PFSK-1 (cell line): ENCODE measurements at regions not wholly inside any gene's neighbourhood (a gene's known extent, or its start where the extent isn't known, plus 50 kb on each side); places are given as distances from the start of the nearest gene placed in this dataset.

Experiments
- FOXP2 ChIP-seq: optimal IDR thresholded peaks from 2 replicates; pipeline ENCODE3; 2011; ENCODE audit warnings: borderline replicate concordance, control low read depth, inconsistent platforms; ENCODE audit not compliant: insufficient read depth; ENCODE audit errors: extremely low read length, extremely low read depth
- POLR2AphosphoS5 ChIP-seq: IDR thresholded peaks from 2 replicates; pipeline ENCODE4 v1.6.1; 2012; ENCODE audit warnings: low read depth, mild to moderate bottlenecking, control low read depth, low read length, moderate library complexity
- REST ChIP-seq, 2 experiments: IDR thresholded peaks; 2 replicates each; pipeline versions ENCODE4 v1.6.1 to v1.8.0; 2011 to 2012; ENCODE audit warnings: low read depth in 2 of 2, low read length in 2 of 2, control low read depth in 1 of 2, inconsistent platforms in 1 of 2, mild to moderate bottlenecking in 1 of 2, moderate library complexity in 1 of 2; ENCODE audit not compliant: insufficient read depth in 1 of 2
- SIN3A ChIP-seq: IDR thresholded peaks from 2 replicates; pipeline ENCODE4 v1.6.1; 2012; ENCODE audit warnings: mild to moderate bottlenecking, low read length, moderate library complexity, borderline replicate concordance; ENCODE audit not compliant: insufficient read depth
- TAF1 ChIP-seq: IDR thresholded peaks from 2 replicates; pipeline ENCODE4 v1.6.1; 2012; ENCODE audit warnings: low read length, control low read depth, borderline replicate concordance; ENCODE audit not compliant: insufficient read depth

GRCh38 chr5:125496393-125496792, 750.0 kb upstream of the ZNF608 start:
- no peak for TF ChIP-seq POLR2AphosphoS5
- no peak for TF ChIP-seq FOXP2
- no peak for TF ChIP-seq SIN3A
- TF ChIP-seq REST (IDR thresholded peaks at IDR 0.05; ENCODE audit: insufficient read depth in 1 of 2, low read depth in 2 of 2, low read length in 2 of 2): no peak
- TF ChIP-seq TAF1: no peak

DNA sequence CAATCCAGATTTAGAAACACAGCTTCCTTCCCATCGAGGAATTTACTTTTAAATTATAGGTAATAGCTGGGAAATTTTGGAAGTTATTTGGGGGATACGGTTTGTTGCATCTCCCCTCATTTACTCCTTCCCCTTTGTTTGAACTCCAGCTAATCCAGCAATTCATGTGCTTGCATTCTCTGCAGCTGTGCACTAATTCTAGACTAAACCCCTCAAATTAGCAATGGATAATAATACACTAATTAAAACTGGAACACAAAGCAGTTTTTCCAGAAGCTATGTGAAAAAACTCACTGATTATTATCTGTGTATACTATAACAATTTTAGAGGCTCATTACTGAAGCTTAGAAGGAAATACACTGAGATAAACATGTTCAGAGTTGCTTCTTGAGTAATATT, 751.2 kb upstream of the ZNF608 start:
- no peak for TF ChIP-seq FOXP2
- no peak for TF ChIP-seq REST (IDR thresholded peaks at IDR 0.05; ENCODE audit: insufficient read depth in 1 of 2, low read depth in 2 of 2, low read length in 2 of 2)
- no peak for TF ChIP-seq POLR2AphosphoS5
- no peak for TF ChIP-seq SIN3A
- no peak for TF ChIP-seq TAF1

DNA sequence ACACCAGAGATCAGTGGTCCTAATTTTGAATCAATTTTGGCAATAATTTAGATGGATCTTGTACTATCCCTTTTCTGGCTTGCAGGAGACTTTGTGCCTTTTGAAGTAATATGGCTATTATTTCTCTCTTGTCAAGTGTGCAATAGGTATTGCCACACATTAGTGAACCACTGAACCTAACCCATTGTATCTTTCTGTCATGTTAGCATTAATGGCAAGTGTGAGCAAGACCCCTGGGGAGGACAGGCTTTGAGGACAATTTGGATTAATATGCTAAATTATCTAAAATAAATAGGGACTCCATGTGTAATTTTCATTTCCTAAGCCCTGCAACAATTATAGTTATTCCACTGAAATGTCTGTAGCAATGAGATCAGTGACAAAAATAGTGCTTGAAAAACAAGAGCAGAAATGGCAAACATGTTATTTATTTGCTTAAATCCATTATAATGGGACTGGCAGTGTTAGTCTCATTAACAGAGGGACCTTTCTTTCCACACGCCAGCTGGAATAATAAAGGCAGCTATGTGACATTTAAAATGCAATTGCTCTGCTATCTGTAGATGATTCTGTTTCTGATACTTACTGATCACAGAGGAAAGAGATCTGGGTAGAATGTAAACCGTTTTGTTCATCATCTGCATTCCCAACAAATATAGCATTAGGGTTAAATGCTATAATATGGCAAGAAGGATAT, 753.3 kb upstream of the ZNF608 start:
- no peak for TF ChIP-seq REST (IDR thresholded peaks at IDR 0.05; ENCODE audit: insufficient read depth in 1 of 2, low read depth in 2 of 2, low read length in 2 of 2)
- no peak for TF ChIP-seq SIN3A
- no peak for TF ChIP-seq FOXP2
- TF ChIP-seq POLR2AphosphoS5: no peak
- TF ChIP-seq TAF1: no peak

- no peak for TF ChIP-seq POLR2AphosphoS5
- no peak for TF ChIP-seq SIN3A
- no peak for TF ChIP-seq REST (IDR thresholded peaks at IDR 0.05; ENCODE audit: insufficient read depth in 1 of 2, low read depth in 2 of 2, low read length in 2 of 2)
- no peak for TF ChIP-seq TAF1
- TF ChIP-seq FOXP2: no peak
Observed at GRCh38 chr5:125501396-125501795, 755.0 kb upstream of the ZNF608 start.

- TF ChIP-seq POLR2AphosphoS5: no peak
- no peak for TF ChIP-seq FOXP2
- TF ChIP-seq SIN3A: no peak
- TF ChIP-seq REST (IDR thresholded peaks at IDR 0.05; ENCODE audit: insufficient read depth in 1 of 2, low read depth in 2 of 2, low read length in 2 of 2): no peak
- TF ChIP-seq TAF1: no peak
Observed at GRCh38 chr5:125503946-125504345, 757.5 kb upstream of the ZNF608 start.
